Stimulated activated CD4-positive, alpha-beta T cell treated with anti-CD3 and anti-CD28 coated beads, TNF-alpha, amount 100 ng/mL, for 48 hours (primary cell): ENCODE measurements at regions not wholly inside any gene's neighbourhood (a gene's known extent, or its start where the extent isn't known, plus 50 kb on each side); places are given as distances from the start of the nearest gene placed in this dataset.
"Not testable (repeated sequence)": the region's sequence is repeated elsewhere in the genome, so short reads cannot be mapped to it uniquely, and the experiment has no call there.

Experiments
- DNase-seq, 3 donors: peaks; one replicate each; pipeline ENCODE4 v3.0.0-alpha.2; 2020; ENCODE audit warnings: low read depth in 3 of 3

DNA sequence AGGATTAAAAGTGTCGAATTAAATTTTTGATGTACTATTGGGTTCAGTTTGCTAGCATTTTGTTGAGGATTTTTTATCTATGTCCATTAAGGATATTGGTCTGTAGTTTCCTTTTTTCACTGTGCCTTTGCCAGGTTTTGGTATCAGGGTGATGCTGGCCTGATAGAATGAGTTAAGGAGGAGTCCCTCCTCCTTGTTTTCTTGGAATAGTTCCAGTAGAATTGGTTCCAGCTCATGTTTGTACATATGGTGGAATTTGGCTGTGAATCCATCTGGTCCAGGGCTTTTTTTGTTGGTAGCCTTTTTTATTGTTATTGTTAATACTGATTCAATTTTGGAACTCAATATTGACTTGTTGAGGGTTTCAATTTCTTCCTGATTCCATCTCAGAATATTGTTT is 141.8 kb downstream of the SIM1 start:
- DNase-seq: no peak

- no peak for DNase-seq
These were observed 144.0 kb downstream of the SIM1 start for GRCh38 chr6:100320686-100321085.

DNA sequence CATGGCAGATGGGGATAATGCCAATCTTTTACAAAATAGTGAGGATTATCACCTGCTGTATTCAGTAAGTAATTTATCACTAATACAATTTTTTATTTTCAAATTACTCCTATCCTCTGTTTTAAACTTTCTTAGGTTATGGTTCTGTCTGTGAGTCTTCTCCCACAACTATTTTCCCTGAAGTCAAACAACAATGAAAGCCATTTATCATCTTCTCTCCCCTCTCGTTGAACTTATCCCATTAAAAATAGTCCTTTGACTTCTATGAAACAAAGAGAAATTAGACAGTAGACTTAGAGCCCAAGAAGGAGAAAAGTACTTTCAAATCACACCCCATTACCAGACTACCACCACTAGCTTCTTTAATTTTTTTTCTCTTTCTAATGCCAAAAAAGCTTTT is 147.7 kb downstream of the SIM1 start:
- no peak for DNase-seq

DNA sequence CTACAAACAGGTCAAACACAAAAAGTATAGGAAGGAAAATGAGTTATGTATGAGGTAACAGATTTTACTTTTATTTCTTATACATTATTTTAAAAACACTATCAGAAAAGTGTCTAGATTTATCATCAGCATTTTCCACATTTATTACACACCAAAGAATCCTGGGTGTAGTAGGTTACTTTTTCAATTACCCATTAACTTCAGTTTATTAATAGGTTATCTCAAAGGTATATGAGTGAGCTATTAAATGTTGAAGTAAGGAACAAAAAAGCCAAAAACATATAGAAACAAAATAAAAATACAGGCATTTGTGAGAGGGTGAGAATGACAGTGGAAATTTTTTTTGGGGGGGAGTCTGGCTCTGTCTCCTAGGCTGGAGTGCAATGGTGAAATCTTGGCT is 150.5 kb downstream of the SIM1 start:
- no peak for DNase-seq

DNA sequence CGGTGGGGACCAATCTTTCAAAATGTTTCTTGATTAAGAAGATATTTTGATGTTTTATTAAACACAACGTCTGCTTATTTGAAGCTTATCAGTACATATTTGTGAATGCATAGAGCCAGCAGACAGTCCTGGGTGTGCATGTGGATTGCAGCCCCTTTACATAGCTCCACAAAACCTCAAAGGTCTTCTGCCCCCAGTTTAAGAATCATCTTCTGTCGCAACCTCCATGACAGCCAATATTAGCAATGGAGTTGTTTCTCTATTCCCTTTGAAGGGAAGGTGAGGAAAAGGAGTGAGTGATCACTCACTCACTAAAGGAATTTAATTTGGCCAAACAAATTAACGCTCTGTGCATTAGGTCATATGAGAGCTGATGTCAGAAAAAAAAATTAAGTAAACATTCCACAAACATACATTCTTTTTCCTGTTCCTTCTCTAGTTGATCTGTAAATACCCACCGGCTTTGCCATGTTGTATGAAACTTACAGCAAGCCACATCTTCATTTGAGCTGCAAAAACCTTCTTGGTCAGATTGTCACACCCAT is 152.9 kb downstream of the SIM1 start:
- DNase-seq: no peak

DNA sequence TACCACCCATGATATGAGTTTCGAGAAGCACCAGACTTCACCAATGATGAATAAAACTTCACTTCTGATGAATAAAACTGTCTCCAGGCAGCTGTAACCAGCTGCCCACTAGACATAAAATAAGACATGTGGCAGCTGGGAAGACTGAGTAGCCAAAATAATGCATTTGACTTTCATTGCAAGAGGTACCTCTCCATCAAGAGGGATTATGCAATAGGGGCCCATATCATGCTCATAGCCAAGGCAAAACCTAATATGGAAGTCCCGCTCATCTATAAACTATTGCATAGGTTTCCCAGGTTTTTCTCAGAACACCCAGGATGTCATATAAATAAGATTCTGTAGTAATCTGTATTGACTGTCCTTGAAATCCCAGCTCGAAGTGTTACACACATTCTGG is 155.5 kb downstream of the SIM1 start:
- DNase-seq: no peak

DNA sequence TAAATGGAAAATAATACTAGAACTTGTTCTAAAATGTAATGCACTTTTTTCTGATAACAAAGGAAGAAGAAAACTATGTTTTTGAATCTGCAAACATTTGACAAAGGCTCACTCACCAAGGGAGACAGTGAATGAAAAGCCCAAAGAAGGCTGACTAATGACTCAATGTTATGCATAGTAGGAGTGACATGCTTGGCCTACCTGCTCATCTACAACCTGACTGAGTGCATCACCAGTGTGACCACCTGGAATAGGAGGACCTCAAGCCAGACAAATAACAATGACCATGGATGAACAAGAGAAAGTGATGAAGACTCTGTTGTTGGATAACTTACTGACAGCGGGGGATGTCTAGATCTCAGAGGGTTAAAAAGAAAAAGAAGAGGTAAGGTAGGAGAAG is 157.2 kb downstream of the SIM1 start:
- no peak for DNase-seq

GRCh38 chr6:100305209-100305869 is 159.4 kb downstream of the SIM1 start:
- DNase-seq: no peak

GRCh38 chr6:100304575-100304974 is 160.1 kb downstream of the SIM1 start:
- DNase-seq: no peak

GRCh38 chr6:100301731-100302130 is 163.0 kb downstream of the SIM1 start:
- DNase-seq: no peak

- DNase-seq: no peak
These were observed 164.4 kb downstream of the SIM1 start for GRCh38 chr6:100300221-100300736.

- DNase-seq: no peak
These were observed 167.7 kb downstream of the SIM1 start for GRCh38 chr6:100296810-100297544.

- DNase-seq: not testable (repeated sequence)
These were observed 169.5 kb downstream of the SIM1 start for GRCh38 chr6:100295172-100295571.

- DNase-seq: no peak
These were observed 175.4 kb downstream of the SIM1 start for GRCh38 chr6:100289285-100289684.

GRCh38 chr6:100288311-100288710 is 176.4 kb downstream of the SIM1 start:
- DNase-seq: no peak

DNA sequence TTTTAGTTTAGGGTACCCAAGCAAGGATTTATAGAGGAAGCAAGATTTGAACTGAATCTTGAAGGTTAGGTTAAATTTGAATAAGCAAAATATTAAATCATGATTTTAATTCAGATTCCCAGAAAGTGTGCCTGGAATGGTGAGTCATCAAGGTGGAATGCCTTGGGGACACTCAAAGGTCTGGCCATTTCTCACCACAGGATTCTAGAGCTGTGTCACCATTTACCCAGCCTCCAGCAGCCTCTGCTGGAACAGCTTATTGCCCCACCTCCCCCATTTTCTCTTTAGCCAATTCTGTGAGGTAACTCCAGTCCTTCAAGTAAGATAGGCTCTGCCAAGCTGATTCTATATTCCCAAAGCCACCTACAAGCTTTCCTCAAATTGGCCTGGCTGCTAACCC is 181.4 kb downstream of the SIM1 start:
- no peak for DNase-seq

DNA sequence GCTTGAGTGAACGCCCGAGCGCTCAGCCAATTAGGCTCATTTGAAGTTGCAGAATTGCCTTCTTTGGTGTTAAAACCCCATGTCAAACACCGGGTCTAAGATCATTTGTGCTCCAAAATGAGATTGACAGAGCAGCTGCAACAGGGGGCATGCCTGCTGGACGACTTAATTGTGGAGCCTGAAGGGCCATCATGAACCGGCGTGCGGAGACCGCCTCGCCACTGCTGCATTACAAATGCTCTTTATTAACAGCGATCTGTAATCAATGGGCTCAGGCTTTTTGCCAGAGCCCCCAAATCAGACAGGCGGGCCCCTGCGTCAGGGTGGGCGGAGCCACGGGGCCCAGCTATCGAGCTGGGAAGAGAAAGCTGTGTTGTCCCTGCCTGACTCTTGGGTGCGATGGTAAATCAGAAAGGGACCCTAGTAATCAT is 183.2 kb downstream of the SIM1 start:
- DNase-seq: no peak

- DNase-seq: no peak
These were observed 188.2 kb downstream of the SIM1 start for GRCh38 chr6:100276311-100277057.

- DNase-seq: no peak
These were observed 190.6 kb downstream of the SIM1 start for GRCh38 chr6:100274147-100274546.

DNA sequence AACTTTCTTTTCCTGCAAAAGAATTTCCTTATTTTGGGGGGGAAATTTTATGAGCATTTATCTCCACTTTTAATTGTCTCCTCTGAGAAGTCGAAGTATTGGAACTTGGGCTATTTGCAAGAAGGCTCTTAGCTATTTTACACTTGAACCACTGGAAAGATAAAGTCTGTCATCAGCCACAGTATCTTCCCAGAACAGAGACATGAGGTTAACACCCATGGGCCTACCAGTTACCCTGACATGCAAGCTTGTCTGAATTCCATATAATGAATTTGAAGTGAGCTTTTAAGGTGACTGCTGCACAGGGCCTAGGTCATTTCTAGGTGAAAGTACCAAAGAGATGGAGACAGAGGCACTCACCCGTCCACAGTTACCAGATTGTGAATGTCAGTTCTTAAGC is 193.1 kb downstream of the SIM1 start:
- DNase-seq: no peak

DNA sequence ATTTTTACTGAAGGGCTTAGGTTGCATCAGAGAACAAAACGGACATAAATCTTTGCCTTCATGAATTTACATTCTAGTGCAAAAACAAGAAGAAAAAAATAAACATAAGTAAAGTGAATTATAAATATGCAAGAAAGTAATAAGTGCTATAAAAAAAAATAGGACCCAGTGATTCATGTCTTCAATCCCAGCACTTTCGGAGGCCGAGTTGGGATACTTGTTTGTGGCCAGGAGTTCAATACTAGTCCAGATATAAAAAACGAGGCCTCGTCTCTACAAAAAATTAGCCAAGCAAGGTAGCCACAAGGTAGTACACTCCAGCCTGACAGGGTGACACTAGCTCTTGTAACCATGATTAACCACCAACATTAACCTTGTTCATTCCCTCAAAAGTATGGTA is 193.5 kb downstream of the SIM1 start:
- DNase-seq: no peak

DNA sequence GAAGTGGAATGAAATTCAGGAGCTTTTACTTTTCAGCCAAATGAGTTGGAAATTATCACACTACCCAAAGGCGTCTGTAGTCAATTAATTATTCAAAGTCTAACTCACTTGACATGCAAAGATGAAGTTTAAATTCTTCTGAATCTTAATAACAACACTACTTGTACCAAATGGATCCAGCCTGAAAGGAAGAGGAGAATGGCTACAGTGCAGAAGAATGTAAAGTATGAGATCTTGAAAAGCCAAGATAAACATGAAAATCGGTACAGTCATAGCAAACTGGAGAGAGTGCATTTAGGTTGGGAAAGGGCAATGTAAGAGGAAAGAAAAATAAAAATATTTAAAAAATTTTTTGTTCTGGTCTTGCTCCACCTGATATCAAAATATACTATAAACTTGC is 195.5 kb downstream of the SIM1 start:
- no peak for DNase-seq
